NCI-H1105 (cell line): ENCODE measurements at regions not wholly inside any gene's neighbourhood (a gene's known extent, or its start where the extent isn't known, plus 50 kb on each side); places are given as distances from the start of the nearest gene placed in this dataset.
"Not testable (repeated sequence)": the region's sequence is repeated elsewhere in the genome, so short reads cannot be mapped to it uniquely, and the experiment has no call there.

Source experiments
- DNase-seq: peaks from one replicate; lab custom pipeline; 2025; lab: John Stamatoyannopoulos, UW

- no peak for DNase-seq
These were observed 139.4 kb upstream of the HMGA2 start for GRCh38 chr12:65684906-65685305.

- DNase-seq, result no peak
These were observed 138.8 kb upstream of the HMGA2 start for GRCh38 chr12:65685514-65685913.

- DNase-seq, result no peak
These were observed 134.8 kb upstream of the HMGA2 start for GRCh38 chr12:65689508-65689907.

GRCh38 chr12:65690477-65690876, 133.8 kb upstream of the HMGA2 start:
- no peak for DNase-seq

- DNase-seq, result no peak
These were observed 130.2 kb upstream of the HMGA2 start for GRCh38 chr12:65694130-65694529.

GRCh38 chr12:65695113-65695865, 129.0 kb upstream of the HMGA2 start:
- no peak for DNase-seq

- DNase-seq, result no peak
These were observed 128.1 kb upstream of the HMGA2 start for GRCh38 chr12:65696227-65696626.

GRCh38 chr12:65699251-65699650, 125.0 kb upstream of the HMGA2 start:
- DNase-seq, result no peak

GRCh38 chr12:65703176-65703575, 121.1 kb upstream of the HMGA2 start:
- DNase-seq, result no peak

- no peak for DNase-seq
These were observed 118.9 kb upstream of the HMGA2 start for GRCh38 chr12:65705380-65705876.

GRCh38 chr12:65707051-65707450, 117.2 kb upstream of the HMGA2 start:
- no peak for DNase-seq

GRCh38 chr12:65712260-65713004, 111.9 kb upstream of the HMGA2 start:
- DNase-seq, result no peak

GRCh38 chr12:65715961-65716360, 108.3 kb upstream of the HMGA2 start:
- DNase-seq, result no peak

GRCh38 chr12:65720136-65721130, 103.8 kb upstream of the HMGA2 start:
- DNase-seq, result no peak

- no peak for DNase-seq
These were observed 102.6 kb upstream of the HMGA2 start for GRCh38 chr12:65721541-65722190.

GRCh38 chr12:65725376-65725775, 98.9 kb upstream of the HMGA2 start:
- DNase-seq, result no peak

GRCh38 chr12:65728455-65728847, 95.8 kb upstream of the HMGA2 start:
- no peak for DNase-seq

GRCh38 chr12:65728848-65729793, 95.2 kb upstream of the HMGA2 start:
- DNase-seq, result no peak

- no peak for DNase-seq
These were observed 92.5 kb upstream of the HMGA2 start for GRCh38 chr12:65731771-65732170.

- not testable (repeated sequence) for DNase-seq
These were observed 90.6 kb upstream of the HMGA2 start for GRCh38 chr12:65733643-65734042.
